Mammary epithelial cell (primary cell): ENCODE measurements at regions not wholly inside any gene's neighbourhood (a gene's known extent, or its start where the extent isn't known, plus 50 kb on each side); places are given as distances from the start of the nearest gene placed in this dataset.

Source experiments
- EZH2 ChIP-seq: IDR thresholded peaks from 2 replicates; pipeline ENCODE4 v1.6.1; 2012; ENCODE audit warnings: low read length, inconsistent platforms, borderline replicate concordance
- TF ChIP-seq, protein P1 (sequence below), 2 donors: IDR thresholded peaks in 1 of 2; conservative IDR thresholded peaks in 1 of 2; 2 replicates each; pipeline ENCODE4 v1.5.1; 2011 to 2012; ENCODE audit warnings: inconsistent platforms in 2 of 2, low read length in 2 of 2, mild to moderate bottlenecking in 2 of 2, control low read depth in 1 of 2, low read depth in 1 of 2; ENCODE audit not compliant: insufficient read depth in 1 of 2; ENCODE audit errors: extremely low read depth in 1 of 2

DNA sequence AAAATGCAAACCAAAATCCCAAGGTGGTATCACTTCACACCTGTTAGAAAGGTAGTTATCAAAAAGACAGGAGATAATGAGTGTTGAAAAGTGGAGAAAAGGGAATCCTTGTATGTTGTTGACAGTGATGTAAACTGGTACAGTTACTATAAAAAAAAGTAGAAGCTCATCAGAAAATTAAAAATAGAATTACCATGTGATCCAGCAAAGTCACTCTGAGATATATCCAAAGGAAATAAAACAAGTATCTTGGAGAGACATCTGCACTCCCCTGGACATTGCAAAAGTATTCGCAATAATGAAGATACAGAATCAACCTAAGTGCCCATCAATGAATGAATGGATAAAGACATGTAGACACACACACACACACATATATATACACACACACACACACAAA, 208.3 kb upstream of the PIEZO2 start:
- TF ChIP-seq, protein P1, sequence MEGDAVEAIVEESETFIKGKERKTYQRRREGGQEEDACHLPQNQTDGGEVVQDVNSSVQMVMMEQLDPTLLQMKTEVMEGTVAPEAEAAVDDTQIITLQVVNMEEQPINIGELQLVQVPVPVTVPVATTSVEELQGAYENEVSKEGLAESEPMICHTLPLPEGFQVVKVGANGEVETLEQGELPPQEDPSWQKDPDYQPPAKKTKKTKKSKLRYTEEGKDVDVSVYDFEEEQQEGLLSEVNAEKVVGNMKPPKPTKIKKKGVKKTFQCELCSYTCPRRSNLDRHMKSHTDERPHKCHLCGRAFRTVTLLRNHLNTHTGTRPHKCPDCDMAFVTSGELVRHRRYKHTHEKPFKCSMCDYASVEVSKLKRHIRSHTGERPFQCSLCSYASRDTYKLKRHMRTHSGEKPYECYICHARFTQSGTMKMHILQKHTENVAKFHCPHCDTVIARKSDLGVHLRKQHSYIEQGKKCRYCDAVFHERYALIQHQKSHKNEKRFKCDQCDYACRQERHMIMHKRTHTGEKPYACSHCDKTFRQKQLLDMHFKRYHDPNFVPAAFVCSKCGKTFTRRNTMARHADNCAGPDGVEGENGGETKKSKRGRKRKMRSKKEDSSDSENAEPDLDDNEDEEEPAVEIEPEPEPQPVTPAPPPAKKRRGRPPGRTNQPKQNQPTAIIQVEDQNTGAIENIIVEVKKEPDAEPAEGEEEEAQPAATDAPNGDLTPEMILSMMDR (conservative IDR thresholded peaks at IDR 0.05 in 1 of 2, IDR thresholded peaks at IDR 0.05 in 1 of 2; ENCODE audit: extremely low read depth in 1 of 2, insufficient read depth in 1 of 2, low read depth in 1 of 2, low read length in 2 of 2), result no peak
- TF ChIP-seq EZH2, result no peak
